K562 (cell line): ENCODE measurements at regions not wholly inside any gene's neighbourhood (a gene's known extent, or its start where the extent isn't known, plus 50 kb on each side); places are given as distances from the start of the nearest gene placed in this dataset.
A peak's percentile ranks its signal among the peaks of the same experiment; 100 is the strongest.
"Not testable (repeated sequence)": the region's sequence is repeated elsewhere in the genome, so short reads cannot be mapped to it uniquely, and the experiment has no call there.

Experiments
- ATAC-seq: fragments of 200-7000 bp; cut with Tn5 transposase; 3 replicates; pipeline ENCODE4 v1.9.1; 2020; ENCODE audit warnings: moderate library complexity
- BruUV-seq: library from RNA; stranded (reverse); fragments of 400-500 nt; replicated peaks from 2 replicates; lab custom pipeline; 2021; lab: Mats Ljungman, UMichigan
- CTCF ChIA-PET: fragments of 300-600 bp; formaldehyde crosslinking; extraction: SDS; loops from one replicate; lab custom pipeline; 2021; ENCODE audit warnings: low intra/inter-chr PET ratio; lab: Yijun Ruan, JAX
- POLR2A ChIA-PET: fragments of 300-600, 350-650 bp; sonication (Branson Sonifier 250); formaldehyde crosslinking; extraction: SDS; loops from one replicate; lab custom pipeline; 2021; ENCODE audit warnings: antibody characterized with exemption, inconsistent platforms; lab: Yijun Ruan, JAX
- DNase-seq, 4 experiments: peaks; one replicate each; pipeline versions ENCODE4 v3.0.0 to v3.0.0-alpha.2; 2011 to 2018; ENCODE audit warnings: low spot score in 3 of 4, mixed read lengths in 3 of 4; ENCODE audit errors: extremely low read depth in 1 of 4
- FAIRE-seq: peaks from 2 replicates; lab custom pipeline; 2011; peaks lifted over from hg19 to GRCh38; lab: Jason Lieb, UNC
- H2AFZ ChIP-seq: 2 replicates; pipeline ENCODE4 v1.6.0; 2011; ENCODE audit warnings: low read depth, low read length, control low read depth, inconsistent platforms
- H3K27ac ChIP-seq: fragments of 200-600 bp; 3 replicates; pipeline ENCODE4 v1.8.0; 2011; ENCODE audit warnings: low read depth, mild to moderate bottlenecking, control low read depth, inconsistent platforms, low read length, moderate library complexity, mixed read lengths; ENCODE audit errors: extremely low read depth
- H3K27me3 ChIP-seq, 2 experiments: fragments of 300-600 bp in 1 of 2; 2 replicates in 1 of 2; 3 replicates in 1 of 2; pipeline versions ENCODE4 v1.6.0 to v1.8.0; 2011; ENCODE audit warnings: inconsistent platforms in 2 of 2, low read length in 2 of 2, mild to moderate bottlenecking in 1 of 2, mixed read lengths in 1 of 2, moderate library complexity in 1 of 2; ENCODE audit not compliant: control insufficient read depth in 2 of 2, insufficient read depth in 2 of 2
- H3K36me3 ChIP-seq: fragments of 300-600 bp; 3 replicates; pipeline ENCODE4 v1.8.0; 2011; ENCODE audit warnings: mild to moderate bottlenecking, low read length, inconsistent platforms; ENCODE audit not compliant: control insufficient read depth, insufficient read depth
- H3K4me1 ChIP-seq, 2 experiments: fragments of 200-600 bp in 1 of 2; replicated peaks in 1 of 2; 2 replicates in 1 of 2; 3 replicates in 1 of 2; pipeline versions ENCODE4 v1.5.1 to v1.8.0; 2011; ENCODE audit warnings: inconsistent platforms in 2 of 2, low read length in 2 of 2, mild to moderate bottlenecking in 1 of 2, mixed read lengths in 1 of 2, moderate library complexity in 1 of 2; ENCODE audit not compliant: control insufficient read depth in 2 of 2, insufficient read depth in 2 of 2
- H3K4me2 ChIP-seq: 2 replicates; pipeline ENCODE4 v1.6.1; 2011; ENCODE audit warnings: low read length, control low read depth, inconsistent platforms, mixed read lengths; ENCODE audit not compliant: insufficient read depth
- H3K4me3 ChIP-seq: fragments of 200-600 bp; sonication (generic), shearing (Covaris generic); 2 replicates; pipeline ENCODE4 v1.5.1; 2016; ENCODE audit warnings: control low read depth, inconsistent platforms
- H3K79me2 ChIP-seq: fragments of 200-600 bp; 3 replicates; pipeline ENCODE4 v1.8.0; 2011; ENCODE audit warnings: low read length, inconsistent platforms; ENCODE audit not compliant: control insufficient read depth, insufficient read depth
- H3K9ac ChIP-seq, 2 experiments: 2 replicates each; pipeline versions ENCODE4 v1.6.0 to v1.6.1; 2011; ENCODE audit warnings: low read depth in 2 of 2, low read length in 2 of 2, control low read depth in 1 of 2, inconsistent platforms in 1 of 2, mild to moderate bottlenecking in 1 of 2, mixed read lengths in 1 of 2; ENCODE audit not compliant: insufficient read depth in 1 of 2
- H3K9me1 ChIP-seq: one replicate; pipeline ENCODE4 v1.6.0; 2011; ENCODE audit warnings: inconsistent platforms, mild to moderate bottlenecking, low read length, moderate library complexity; ENCODE audit not compliant: control insufficient read depth, insufficient read depth
- H3K9me3 ChIP-seq: replicated peaks from 2 replicates; pipeline ENCODE4 v1.5.1; 2011; ENCODE audit warnings: low read depth, low read length, inconsistent platforms; ENCODE audit not compliant: control insufficient read depth, insufficient read depth
- H4K20me1 ChIP-seq: replicated peaks from 2 replicates; pipeline ENCODE4 v1.6.1; 2011; ENCODE audit warnings: low read length, inconsistent platforms, mixed read lengths; ENCODE audit not compliant: control insufficient read depth, insufficient read depth
- GMEB1 ChIP-seq: fragments of 250-450 bp; sonication (Bioruptor Pico); IDR thresholded peaks from 2 replicates; pipeline ENCODE4 v1.4.0; 2020; ENCODE audit warnings: mild to moderate bottlenecking
- RCOR1 ChIP-seq, 2 experiments: IDR thresholded peaks; 2 replicates each; pipeline ENCODE4 v1.6.1; 2012; ENCODE audit warnings: low read depth in 2 of 2, low read length in 2 of 2, borderline replicate concordance in 1 of 2, improper control_type of control experiment in 1 of 2
- RUNX1 ChIP-seq: sonication (generic); IDR thresholded peaks from 2 replicates; pipeline ENCODE4 v1.6.1; 2016; ENCODE audit warnings: antibody characterized with exemption, low read depth
- ZNF146 ChIP-seq: IDR thresholded peaks from one replicate; pipeline ENCODE4 v1.6.1; 2018; ENCODE audit warnings: missing compliant biosample characterization; ENCODE audit not compliant: unreplicated experiment
- ZNF239 ChIP-seq: fragments of 250-450 bp; sonication (Bioruptor Pico); IDR thresholded peaks from 2 replicates; pipeline ENCODE4 v1.4.0; 2020; ENCODE audit warnings: mild to moderate bottlenecking
- WGBS: fragments of 100-300 bp; shearing (Covaris generic); methylation state at CpG from one replicate; pipeline ENCODE4 v1.1.6; 2016; ENCODE audit warnings: low coverage, mixed read lengths; ENCODE audit not compliant: insufficient coverage; ENCODE audit errors: missing lambda C conversion rate; 5-methylcytosine and 5-hydroxymethylcytosine counted together
- in situ Hi-C: fragments of 300-500 bp; cut with MboI; formaldehyde crosslinking; loops from 4 replicates; pipeline ENCODE4 v1.15.0; 2018; ENCODE audit warnings: inconsistent platforms, mixed read lengths
- intact Hi-C: fragments of 100-400 bp; cut with micrococcal nuclease; formaldehyde crosslinking; loops from 2 replicates; pipeline ENCODE4 v1.14.2; 2022
- TF ChIP-seq, protein P1 (sequence below), 2 experiments: fragments of 450-650 bp; formaldehyde crosslinking in 1 of 2; IDR thresholded peaks; 2 replicates each; pipeline versions ENCODE4 v1.4.0 to v1.6.1; 2014 to 2020; ENCODE audit warnings: mild to moderate bottlenecking in 2 of 2, borderline replicate concordance in 1 of 2, low read depth in 1 of 2

DNA sequence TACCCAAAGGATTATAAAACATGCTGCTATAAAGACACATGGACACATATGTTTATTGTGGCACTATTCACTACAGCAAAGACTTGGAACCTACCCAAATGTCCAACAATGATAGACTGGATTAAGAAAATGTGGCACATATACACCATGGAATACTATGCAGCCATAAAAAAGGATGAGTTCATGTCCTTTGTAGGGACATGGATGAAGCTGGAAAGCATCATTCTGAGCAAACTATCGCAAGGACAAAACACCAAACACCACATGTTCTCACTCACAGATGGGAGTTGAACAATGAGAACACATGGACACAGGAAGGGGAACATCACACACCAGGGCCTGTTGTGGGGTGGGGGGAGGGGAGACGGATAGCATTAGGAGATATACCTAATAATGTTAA lies 101.3 kb upstream of the CAST start:
- H4K20me1 ChIP-seq, H3K9me3 ChIP-seq, intact Hi-C loops, in situ Hi-C loops, DNase-seq, H3K9me1 ChIP-seq, H3K79me2 ChIP-seq, H3K4me2 ChIP-seq, H3K27me3 ChIP-seq, POLR2A ChIA-PET, CTCF ChIA-PET, H3K27ac ChIP-seq, H3K4me1 ChIP-seq, ATAC-seq, BruUV-seq, H3K9ac ChIP-seq, FAIRE-seq, H3K36me3 ChIP-seq, H3K4me3 ChIP-seq, H2AFZ ChIP-seq: not testable (repeated sequence)
- WGBS = 0% methylated on average over 1 of the region's 2 CpGs
- peak; percentile 54 for TF ChIP-seq ZNF146 (CRISPR knock-in tag)

GRCh38 chr5:96562614-96563013 lies 99.6 kb upstream of the CAST start:
- intact Hi-C loops (no loop called here), in situ Hi-C loops (no loop called here)
- Histone ChIP-seq H2AFZ (no peak overlapping the region), H3K9me3 (no peaks in the 10 kb centered on the region), H3K36me3 (no peaks in the 10 kb centered on the region), H3K4me1 (no peaks in the 10 kb centered on the region), H4K20me1 (no peaks in the 10 kb centered on the region), H3K4me3 (no peak overlapping the region), H3K27me3 (peaks cover 0 to 2% of the 10 kb centered on the region in 2 experiments; a peak in 2 of 5 replicates), H3K27ac (no peak overlapping the region), H3K9ac (no peak overlapping the region), H3K4me2 (no peak overlapping the region), H3K79me2 (no peaks in the 10 kb centered on the region), H3K9me1 (no peaks in the 10 kb centered on the region)
- FAIRE-seq = no peak
- CTCF ChIA-PET = no interaction called here
- POLR2A ChIA-PET = interaction anchor here (0.7 kb wide), 1 partner anchor 1011 kb away, joined by 3 read pairs; no protein-coding TSS in a partner anchor
- no TSS peak for BruUV-seq
- DNase-seq = no peak
- ATAC-seq = no peak
- TF ChIP-seq RCOR1 (IDR thresholded peaks at IDR 0.05; ENCODE audit: borderline replicate concordance in 1 of 2, low read depth in 2 of 2, low read length in 2 of 2) (no peak), GMEB1 (CRISPR knock-in tag) (no peak), RUNX1 (no peak), ZNF239 (CRISPR knock-in tag) (no peak)
- TF ChIP-seq, protein P1, sequence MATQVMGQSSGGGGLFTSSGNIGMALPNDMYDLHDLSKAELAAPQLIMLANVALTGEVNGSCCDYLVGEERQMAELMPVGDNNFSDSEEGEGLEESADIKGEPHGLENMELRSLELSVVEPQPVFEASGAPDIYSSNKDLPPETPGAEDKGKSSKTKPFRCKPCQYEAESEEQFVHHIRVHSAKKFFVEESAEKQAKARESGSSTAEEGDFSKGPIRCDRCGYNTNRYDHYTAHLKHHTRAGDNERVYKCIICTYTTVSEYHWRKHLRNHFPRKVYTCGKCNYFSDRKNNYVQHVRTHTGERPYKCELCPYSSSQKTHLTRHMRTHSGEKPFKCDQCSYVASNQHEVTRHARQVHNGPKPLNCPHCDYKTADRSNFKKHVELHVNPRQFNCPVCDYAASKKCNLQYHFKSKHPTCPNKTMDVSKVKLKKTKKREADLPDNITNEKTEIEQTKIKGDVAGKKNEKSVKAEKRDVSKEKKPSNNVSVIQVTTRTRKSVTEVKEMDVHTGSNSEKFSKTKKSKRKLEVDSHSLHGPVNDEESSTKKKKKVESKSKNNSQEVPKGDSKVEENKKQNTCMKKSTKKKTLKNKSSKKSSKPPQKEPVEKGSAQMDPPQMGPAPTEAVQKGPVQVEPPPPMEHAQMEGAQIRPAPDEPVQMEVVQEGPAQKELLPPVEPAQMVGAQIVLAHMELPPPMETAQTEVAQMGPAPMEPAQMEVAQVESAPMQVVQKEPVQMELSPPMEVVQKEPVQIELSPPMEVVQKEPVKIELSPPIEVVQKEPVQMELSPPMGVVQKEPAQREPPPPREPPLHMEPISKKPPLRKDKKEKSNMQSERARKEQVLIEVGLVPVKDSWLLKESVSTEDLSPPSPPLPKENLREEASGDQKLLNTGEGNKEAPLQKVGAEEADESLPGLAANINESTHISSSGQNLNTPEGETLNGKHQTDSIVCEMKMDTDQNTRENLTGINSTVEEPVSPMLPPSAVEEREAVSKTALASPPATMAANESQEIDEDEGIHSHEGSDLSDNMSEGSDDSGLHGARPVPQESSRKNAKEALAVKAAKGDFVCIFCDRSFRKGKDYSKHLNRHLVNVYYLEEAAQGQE (IDR thresholded peaks at IDR 0.05; ENCODE audit: borderline replicate concordance) = no peak
- TF ChIP-seq, protein P1 (CRISPR knock-in tag; IDR thresholded peaks at IDR 0.05; ENCODE audit: low read depth) = no peak
